ENCODE measurements at regions not wholly inside any gene's neighbourhood (a gene's known extent, or its start where the extent isn't known, plus 50 kb on each side); places are given as distances from the start of the nearest gene placed in this dataset.

- TF ChIP-seq, protein P1, sequence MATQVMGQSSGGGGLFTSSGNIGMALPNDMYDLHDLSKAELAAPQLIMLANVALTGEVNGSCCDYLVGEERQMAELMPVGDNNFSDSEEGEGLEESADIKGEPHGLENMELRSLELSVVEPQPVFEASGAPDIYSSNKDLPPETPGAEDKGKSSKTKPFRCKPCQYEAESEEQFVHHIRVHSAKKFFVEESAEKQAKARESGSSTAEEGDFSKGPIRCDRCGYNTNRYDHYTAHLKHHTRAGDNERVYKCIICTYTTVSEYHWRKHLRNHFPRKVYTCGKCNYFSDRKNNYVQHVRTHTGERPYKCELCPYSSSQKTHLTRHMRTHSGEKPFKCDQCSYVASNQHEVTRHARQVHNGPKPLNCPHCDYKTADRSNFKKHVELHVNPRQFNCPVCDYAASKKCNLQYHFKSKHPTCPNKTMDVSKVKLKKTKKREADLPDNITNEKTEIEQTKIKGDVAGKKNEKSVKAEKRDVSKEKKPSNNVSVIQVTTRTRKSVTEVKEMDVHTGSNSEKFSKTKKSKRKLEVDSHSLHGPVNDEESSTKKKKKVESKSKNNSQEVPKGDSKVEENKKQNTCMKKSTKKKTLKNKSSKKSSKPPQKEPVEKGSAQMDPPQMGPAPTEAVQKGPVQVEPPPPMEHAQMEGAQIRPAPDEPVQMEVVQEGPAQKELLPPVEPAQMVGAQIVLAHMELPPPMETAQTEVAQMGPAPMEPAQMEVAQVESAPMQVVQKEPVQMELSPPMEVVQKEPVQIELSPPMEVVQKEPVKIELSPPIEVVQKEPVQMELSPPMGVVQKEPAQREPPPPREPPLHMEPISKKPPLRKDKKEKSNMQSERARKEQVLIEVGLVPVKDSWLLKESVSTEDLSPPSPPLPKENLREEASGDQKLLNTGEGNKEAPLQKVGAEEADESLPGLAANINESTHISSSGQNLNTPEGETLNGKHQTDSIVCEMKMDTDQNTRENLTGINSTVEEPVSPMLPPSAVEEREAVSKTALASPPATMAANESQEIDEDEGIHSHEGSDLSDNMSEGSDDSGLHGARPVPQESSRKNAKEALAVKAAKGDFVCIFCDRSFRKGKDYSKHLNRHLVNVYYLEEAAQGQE (IDR thresholded peaks at IDR 0.05; ENCODE audit: unreplicated experiment) = no peak
- TF ChIP-seq, protein P2, sequence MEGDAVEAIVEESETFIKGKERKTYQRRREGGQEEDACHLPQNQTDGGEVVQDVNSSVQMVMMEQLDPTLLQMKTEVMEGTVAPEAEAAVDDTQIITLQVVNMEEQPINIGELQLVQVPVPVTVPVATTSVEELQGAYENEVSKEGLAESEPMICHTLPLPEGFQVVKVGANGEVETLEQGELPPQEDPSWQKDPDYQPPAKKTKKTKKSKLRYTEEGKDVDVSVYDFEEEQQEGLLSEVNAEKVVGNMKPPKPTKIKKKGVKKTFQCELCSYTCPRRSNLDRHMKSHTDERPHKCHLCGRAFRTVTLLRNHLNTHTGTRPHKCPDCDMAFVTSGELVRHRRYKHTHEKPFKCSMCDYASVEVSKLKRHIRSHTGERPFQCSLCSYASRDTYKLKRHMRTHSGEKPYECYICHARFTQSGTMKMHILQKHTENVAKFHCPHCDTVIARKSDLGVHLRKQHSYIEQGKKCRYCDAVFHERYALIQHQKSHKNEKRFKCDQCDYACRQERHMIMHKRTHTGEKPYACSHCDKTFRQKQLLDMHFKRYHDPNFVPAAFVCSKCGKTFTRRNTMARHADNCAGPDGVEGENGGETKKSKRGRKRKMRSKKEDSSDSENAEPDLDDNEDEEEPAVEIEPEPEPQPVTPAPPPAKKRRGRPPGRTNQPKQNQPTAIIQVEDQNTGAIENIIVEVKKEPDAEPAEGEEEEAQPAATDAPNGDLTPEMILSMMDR (conservative IDR thresholded peaks at IDR 0.05; ENCODE audit: low read depth in 2 of 2) = peak; percentile 54 to 59
- no peak for TF ChIP-seq POLR2AphosphoS5 (IDR thresholded peaks at IDR 0.05; ENCODE audit: low read depth)
- TF ChIP-seq EZH2phosphoT487 (IDR thresholded peaks at IDR 0.05; ENCODE audit: unreplicated experiment) = no peak
- TF ChIP-seq CREB1 (CRISPR knock-in tag; IDR thresholded peaks at IDR 0.05; ENCODE audit: low read depth) = 0 out of 2 replicates have a peak, but pooled peaks have one; percentile 23
- TF ChIP-seq EZH2 (IDR thresholded peaks at IDR 0.05; ENCODE audit: low read depth, unreplicated experiment) = no peak
- TF ChIP-seq, protein P3, sequence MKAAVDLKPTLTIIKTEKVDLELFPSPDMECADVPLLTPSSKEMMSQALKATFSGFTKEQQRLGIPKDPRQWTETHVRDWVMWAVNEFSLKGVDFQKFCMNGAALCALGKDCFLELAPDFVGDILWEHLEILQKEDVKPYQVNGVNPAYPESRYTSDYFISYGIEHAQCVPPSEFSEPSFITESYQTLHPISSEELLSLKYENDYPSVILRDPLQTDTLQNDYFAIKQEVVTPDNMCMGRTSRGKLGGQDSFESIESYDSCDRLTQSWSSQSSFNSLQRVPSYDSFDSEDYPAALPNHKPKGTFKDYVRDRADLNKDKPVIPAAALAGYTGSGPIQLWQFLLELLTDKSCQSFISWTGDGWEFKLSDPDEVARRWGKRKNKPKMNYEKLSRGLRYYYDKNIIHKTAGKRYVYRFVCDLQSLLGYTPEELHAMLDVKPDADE (IDR thresholded peaks at IDR 0.05) = no peak
- TF ChIP-seq JUNB (IDR thresholded peaks at IDR 0.05; ENCODE audit: unreplicated experiment) = no peak
- no peak for TF ChIP-seq STAT1 (IDR thresholded peaks at IDR 0.05; ENCODE audit: unreplicated experiment)
- no peak for TF ChIP-seq ZNF462 (CRISPR knock-in tag; IDR thresholded peaks at IDR 0.05)
- no peak for TF ChIP-seq NANOG (IDR thresholded peaks at IDR 0.05; ENCODE audit: borderline replicate concordance)
These were observed 170.6 kb downstream of the LY86 start for GRCh38 chr6:6758915-6759654.
